Forelimb muscle (tissue), 1 donor: ENCODE measurements at regions not wholly inside any gene's neighbourhood (a gene's known extent, or its start where the extent isn't known, plus 50 kb on each side); places are given as distances from the start of the nearest gene placed in this dataset.

Experiments
- DNase-seq: peaks from one replicate; pipeline ENCODE4 v3.0.0-alpha.2; 2013; ENCODE audit warnings: low read depth

GRCh38 chr11:15905366-15906104, 450.8 kb downstream of the SOX6 start:
- DNase-seq, result peak; percentile 9

GRCh38 chr11:15906481-15907035, 449.8 kb downstream of the SOX6 start:
- DNase-seq, result no peak

GRCh38 chr11:15907806-15908205, 448.5 kb downstream of the SOX6 start:
- DNase-seq, result no peak

DNA sequence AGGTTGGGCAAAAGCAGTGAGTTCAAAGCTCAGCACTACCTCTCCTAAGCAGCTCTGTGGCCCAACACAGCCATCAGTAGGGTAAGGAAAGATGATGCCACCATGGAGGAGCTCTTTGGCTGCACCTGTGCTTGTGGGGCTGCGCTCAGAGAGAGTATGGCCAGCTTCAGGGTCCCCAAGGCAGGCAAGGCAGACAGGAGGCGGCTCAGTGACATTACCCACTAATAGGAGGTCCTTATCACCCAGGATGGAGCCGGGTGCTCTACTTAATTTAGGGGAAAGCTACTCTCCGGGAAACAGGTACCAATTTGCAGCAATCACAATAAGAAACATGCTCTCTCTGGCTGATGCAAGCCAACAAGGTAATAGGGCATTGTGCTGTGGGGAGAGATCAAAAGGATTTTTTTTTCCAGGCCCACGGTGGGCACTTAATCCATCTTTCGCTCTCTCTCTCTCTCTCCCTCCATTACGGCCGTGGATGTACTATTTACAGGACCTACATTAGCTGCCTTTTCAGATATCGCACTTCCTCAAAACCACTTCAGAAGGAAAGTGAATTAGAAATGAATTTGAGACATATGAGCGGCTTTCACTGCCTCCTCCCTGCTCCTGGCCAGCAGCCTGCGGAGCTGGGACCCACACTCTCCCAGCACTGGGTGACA, 446.3 kb downstream of the SOX6 start:
- no peak for DNase-seq

DNA sequence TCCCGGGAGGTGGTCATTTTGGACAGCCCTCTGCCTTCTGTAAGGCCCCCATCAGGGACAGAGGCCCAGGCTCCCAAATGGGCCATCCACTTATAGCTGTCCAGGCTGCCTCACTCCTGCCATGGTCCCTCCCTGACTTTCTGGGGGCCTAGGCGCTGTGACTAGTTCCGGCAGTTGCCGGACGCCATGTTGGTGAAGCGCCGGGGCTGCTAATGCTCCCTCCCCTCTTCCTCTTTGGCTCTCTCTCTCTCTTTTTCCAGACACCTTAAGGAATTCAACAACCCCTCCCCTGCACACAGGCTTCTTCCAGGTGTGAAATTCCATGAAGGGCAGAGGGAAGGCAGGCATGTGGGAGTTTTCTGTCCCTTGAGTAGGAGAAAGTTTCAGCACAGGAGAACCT, 445.6 kb downstream of the SOX6 start:
- no peak for DNase-seq

GRCh38 chr11:15911377-15912044, 444.8 kb downstream of the SOX6 start:
- no peak for DNase-seq

DNA sequence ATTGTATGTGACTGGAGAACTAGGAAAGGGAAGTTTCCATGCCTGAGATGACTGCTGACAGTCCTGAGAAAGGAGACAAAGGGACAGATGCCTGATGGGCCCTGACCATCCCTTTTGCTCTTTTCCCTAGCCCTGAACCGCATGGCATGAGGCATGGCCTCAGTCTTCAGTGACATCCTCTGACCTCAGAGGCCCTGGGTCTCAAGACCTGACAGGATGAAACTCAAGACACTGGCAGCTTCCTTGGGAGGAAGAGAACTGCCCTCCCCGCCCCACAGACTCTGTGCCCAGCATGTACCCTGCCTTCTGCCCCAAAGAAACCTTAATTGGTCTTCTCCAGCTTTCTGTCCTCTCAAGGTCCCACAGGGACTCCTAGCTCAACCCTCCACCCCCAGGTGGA, 444.1 kb downstream of the SOX6 start:
- DNase-seq, result no peak

GRCh38 chr11:15912825-15913224, 443.5 kb downstream of the SOX6 start:
- no peak for DNase-seq

DNA sequence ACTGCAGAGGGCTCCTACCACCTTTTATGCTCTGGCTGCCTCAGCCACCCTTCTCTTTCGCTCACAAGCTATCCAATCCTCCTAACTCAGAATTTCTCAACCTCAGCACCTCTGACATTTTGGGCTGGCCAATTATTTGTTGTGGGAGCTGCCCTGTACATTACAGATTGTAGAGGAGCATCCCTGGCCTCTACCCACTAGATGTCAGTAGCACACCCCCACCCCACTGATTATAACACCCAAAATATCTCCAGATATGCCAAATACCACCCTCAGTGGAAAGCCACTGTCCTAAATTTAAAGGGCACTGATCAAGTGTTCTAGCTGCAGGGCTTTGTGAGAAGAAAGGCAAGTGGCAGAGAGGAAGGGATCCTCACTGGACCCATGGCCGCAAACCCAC, 443.1 kb downstream of the SOX6 start:
- no peak for DNase-seq
